GM21576 (cell line): ENCODE measurements at regions not wholly inside any gene's neighbourhood (a gene's known extent, or its start where the extent isn't known, plus 50 kb on each side); places are given as distances from the start of the nearest gene placed in this dataset.

Experiments used
- ATAC-seq: cut with Tn5 transposase; IDR thresholded peaks from one replicate; pipeline ENCODE4 v1.9.1; 2021; ENCODE audit warnings: mild to moderate bottlenecking, moderate library complexity; ENCODE audit not compliant: unreplicated experiment

- no peak for ATAC-seq
Measured at GRCh38 chr13:74084375-74084935, 49.7 kb downstream of the KLF12 start.

- no peak for ATAC-seq
Measured at GRCh38 chr13:74082741-74083160, 51.5 kb downstream of the KLF12 start.

- no peak for ATAC-seq
Measured at GRCh38 chr13:74080762-74081161, 53.4 kb downstream of the KLF12 start.

GRCh38 chr13:74077792-74078191 lies 56.4 kb downstream of the KLF12 start:
- ATAC-seq = no peak

DNA sequence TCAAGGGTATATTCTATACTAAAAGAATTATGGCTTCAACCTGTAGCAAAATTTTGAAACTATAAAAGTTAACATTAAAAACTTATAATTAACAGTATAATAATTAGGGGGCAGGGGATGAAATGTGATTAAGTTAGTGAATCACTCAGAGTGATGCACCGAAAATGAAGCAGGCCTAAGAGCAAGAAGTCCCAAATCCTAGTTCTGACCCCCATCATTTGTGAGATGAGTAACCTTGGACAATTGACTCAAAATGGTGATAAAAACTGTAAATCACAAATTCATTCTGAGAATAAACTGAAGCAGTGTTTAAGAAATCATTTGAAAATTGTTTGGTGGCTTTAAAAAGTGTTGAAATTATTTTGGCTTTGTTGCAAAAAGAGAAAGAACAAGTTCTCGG lies 56.8 kb downstream of the KLF12 start:
- no peak for ATAC-seq

- no peak for ATAC-seq
Measured at GRCh38 chr13:74074723-74075122, 59.5 kb downstream of the KLF12 start.

DNA sequence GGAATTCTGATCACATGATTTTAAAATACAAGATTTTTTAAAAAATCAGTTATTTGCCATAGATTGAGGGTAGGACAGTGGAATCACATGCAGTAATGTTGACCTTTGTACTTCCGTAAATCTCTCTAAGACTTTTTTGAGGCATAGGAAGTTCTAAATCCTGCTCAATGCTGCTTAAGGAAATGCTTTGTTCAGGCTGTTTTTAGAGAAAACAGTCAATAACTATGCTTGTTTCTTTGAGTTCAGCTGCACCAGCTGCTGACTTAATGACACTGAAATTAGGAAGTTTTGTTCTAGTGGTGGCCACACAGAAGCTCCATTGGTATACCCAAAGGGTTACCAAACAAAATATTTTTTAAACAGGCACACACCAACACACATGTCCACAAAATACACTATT lies 60.9 kb downstream of the KLF12 start:
- ATAC-seq = no peak

DNA sequence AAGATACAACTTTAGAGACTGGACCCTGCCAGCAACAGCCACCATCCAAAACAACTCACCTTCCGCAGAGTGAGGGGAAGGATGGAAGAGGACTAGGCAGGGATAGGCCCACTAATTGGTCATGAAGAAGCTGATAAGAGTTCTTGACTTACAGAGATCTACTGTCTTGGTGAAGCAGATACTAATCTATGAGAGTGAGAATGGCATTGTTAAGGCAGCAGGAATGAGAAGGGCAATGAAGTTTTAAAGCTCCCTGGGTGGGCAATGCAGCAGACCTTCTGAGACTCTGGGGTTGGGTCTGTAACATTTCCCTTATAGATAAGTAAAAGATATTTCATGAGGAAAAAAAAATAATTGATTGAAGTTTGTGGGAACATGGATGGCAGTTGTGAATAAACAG lies 63.7 kb downstream of the KLF12 start:
- peak; percentile 24 for ATAC-seq

GRCh38 chr13:74070065-74070464 lies 64.1 kb downstream of the KLF12 start:
- peak; percentile 64 for ATAC-seq

GRCh38 chr13:74068471-74068870 lies 65.7 kb downstream of the KLF12 start:
- ATAC-seq = no peak

DNA sequence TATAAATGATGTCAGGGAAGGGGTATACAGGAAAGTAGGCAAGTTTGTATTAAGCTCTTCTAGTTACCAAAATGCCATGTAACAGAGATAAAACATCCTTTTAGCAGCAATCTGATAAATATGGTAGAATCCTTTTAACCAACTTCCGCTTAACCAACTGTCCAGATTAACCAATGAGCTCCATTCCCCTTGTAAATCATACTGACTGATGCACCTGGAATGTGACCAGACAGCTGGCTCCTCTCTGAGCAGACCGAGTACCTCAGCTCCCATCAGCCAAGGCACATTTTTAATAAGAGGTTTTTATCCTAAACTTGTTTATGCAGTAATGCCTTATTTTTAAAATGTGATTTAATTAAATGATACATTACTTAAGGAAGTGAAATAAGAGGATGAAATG lies 66.4 kb downstream of the KLF12 start:
- ATAC-seq = no peak

DNA sequence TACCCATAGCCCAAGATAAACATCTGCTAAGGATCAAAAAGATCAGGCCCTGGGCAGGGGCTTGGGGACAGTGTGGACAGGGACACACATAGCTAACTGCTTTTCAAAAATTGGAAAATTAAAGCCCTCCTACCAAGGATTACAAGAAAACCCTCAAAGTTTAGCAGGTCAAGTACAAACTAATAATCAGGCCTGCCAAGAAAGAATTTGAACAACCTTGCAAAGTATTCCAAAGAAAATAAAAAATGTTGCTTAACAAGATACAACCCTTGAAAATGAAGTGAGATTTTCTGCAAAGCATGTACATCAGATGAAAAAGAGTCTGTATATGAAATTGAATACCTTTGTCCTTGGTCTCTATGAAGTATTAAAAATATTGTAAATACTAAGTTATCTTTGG lies 67.3 kb downstream of the KLF12 start:
- no peak for ATAC-seq

DNA sequence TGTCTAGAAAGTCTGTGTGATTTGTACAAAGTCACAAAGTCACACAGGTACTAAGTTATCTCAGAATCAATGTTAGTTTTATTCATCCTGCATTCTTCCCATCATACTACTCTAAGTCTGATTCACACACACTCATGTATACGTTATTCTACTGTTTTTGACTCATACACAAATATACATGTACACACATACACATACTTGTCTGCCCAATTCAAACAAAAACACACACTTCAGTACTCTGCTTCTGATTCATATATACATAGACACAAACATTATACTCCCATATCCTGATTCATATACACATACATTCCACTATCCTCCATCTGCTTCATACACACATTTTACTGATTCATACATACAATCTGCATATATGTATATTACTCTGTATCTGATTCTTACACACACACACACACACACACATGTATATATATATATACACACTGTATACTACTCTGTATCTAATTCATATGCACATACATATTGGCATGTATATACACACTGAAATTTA lies 69.3 kb downstream of the KLF12 start:
- no peak for ATAC-seq

GRCh38 chr13:74063533-74064100 lies 70.6 kb downstream of the KLF12 start:
- ATAC-seq = no peak

DNA sequence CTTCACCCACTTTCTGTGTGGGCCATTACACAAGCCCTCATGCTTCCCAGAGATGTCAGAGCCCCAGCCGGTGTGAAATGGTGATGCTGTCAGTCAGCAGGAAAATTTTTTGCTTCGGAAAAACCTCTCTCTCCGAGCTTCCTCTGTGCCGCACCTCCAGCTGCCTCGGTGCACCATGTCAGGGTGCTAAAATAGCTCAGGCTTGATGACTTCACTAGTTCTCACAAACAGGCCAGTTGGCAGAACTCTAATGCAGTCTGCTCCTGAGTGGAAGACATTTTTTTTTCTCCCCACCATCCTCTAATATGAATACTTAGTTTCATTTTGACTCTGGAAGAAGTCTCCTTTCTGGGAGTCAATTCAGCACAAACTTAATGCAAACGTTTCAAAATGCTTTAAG lies 71.3 kb downstream of the KLF12 start:
- peak; percentile 77 for ATAC-seq

DNA sequence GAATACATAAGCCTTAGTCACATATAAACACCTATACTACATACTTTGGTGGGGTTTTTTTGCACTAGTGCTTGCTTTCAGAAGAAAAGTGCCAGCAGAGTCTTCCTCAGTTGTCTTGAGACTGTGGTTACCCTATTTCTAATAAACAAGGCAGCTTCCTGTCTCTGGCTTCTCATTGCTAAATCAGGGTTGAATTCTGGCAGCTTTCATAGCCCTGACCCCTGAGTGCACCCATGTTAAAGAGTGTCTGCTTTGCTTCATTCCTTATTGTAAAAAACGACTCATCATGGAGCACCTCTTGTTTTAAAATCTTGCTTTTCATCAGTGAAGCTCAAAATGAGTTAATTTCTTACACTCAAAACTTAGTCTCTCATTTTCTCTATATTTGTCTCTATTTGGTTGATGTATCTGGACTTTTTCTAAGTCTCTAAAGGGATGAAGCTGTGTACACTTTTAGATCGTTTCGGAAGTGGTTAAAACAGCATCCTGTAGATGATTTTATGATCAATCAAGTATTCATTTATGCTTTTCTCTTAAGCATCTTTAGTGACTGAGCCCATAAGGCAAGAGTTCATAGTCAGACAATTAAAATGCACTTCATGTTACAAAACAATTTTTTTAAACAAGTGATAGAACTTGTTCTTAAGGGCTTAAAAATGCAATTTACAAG lies 72.1 kb downstream of the KLF12 start:
- peak; percentile 80 for ATAC-seq

DNA sequence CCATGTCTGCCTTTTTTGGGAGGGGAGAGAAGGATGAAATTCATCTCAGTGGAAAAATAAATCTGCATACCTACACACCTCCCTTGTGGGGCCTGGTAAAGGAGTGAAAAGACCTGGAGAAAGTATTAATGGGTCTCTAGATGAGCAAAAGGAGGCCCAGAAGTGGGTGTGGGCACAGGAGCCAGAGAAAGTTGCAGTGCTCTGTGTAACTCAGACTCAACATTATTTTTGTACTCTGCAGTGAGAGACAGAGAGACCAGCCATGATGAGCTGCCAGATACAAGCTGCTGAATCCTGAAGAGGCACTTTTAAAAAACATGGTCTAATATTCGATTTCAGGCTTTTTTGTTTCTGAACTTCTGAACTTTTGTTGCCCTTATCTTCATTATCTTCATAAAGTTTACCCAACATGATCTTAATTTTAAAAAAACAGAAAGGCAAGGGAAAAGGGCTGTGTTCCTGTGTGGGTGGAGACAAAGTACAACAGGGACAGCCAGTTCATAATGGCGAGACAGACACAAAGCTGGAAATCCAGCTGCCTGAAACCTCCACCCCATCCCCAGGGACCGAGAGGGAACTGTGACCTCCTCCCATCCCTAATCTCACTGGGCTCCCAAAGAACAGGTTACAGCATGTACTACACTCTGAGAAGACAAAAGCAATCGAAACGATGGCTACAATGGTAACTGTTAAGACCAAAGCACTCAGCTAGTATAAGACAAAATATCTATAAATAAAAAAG lies 77.2 kb downstream of the KLF12 start:
- ATAC-seq = no peak

DNA sequence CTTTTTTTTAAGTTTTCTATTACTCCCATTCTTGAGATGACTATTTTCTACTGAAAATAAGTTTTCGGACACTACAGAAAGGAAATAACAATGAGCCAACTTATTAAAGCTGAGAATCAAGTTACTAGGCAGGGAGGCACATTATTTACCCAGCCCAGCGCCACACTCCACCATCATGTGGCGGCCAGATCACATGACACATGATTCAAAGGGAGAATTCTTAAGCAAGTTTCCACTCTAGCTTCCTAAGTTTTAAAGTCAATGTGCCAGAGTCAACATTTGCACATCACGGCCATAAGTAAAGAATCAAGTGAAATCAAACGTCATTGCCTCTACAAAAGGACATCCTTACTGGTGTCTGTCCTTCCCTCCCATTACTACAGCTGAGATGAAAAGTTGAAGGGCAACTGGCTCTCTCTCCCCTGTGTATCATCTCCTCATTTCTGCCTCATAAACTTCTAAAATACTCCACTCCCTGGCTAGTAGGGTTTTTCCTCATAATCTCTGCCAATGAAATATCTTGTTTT lies 81.7 kb downstream of the KLF12 start:
- ATAC-seq = no peak

- no peak for ATAC-seq
Measured at GRCh38 chr13:74048756-74049155, 85.4 kb downstream of the KLF12 start.

- ATAC-seq = no peak
Measured at GRCh38 chr13:74047931-74048600, 86.1 kb downstream of the KLF12 start.

- no peak for ATAC-seq
Measured at GRCh38 chr13:74046431-74046830, 87.8 kb downstream of the KLF12 start.
